HCT116 (cell line): ENCODE measurements at regions not wholly inside any gene's neighbourhood (a gene's known extent, or its start where the extent isn't known, plus 50 kb on each side); places are given as distances from the start of the nearest gene placed in this dataset.

Source experiments
- TF ChIP-seq, protein P1 (sequence below): IDR thresholded peaks from 2 replicates; pipeline ENCODE4 v1.6.1; 2012; ENCODE audit warnings: low read depth
- TF ChIP-seq, protein P2 (sequence below), 3 experiments: fragments of 200-600 bp in 1 of 3; sonication (generic) in 1 of 3; IDR thresholded peaks in 2 of 3; conservative IDR thresholded peaks in 1 of 3; 2 replicates each; pipeline ENCODE4 v1.5.1; 2012 to 2017; ENCODE audit warnings: low read depth in 2 of 3, low read length in 2 of 3, antibody characterized with exemption in 1 of 3, borderline replicate concordance in 1 of 3, control low read depth in 1 of 3, mild to moderate bottlenecking in 1 of 3, mixed read lengths in 1 of 3, mixed run types in 1 of 3, moderate library complexity in 1 of 3; ENCODE audit not compliant: insufficient read depth in 1 of 3

DNA sequence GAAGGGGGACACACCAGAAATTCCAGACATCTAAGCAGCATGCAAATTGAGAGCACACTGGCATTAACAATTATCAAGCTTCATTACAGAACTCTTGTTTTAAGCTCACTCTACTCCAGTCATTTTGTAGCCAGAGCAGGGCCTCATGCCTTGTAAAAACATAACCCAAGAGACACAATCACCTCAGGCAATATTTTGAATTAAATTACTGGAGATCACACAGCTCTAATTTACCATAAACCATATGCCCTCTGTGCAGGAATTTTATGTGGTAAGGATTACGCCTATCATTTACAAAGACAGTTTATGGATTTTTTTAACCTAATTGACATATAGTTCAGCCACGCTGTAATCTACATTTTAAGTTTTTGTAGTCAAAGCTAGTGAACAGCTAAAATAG lies 414.1 kb upstream of the DDI1 start:
- TF ChIP-seq, protein P1, sequence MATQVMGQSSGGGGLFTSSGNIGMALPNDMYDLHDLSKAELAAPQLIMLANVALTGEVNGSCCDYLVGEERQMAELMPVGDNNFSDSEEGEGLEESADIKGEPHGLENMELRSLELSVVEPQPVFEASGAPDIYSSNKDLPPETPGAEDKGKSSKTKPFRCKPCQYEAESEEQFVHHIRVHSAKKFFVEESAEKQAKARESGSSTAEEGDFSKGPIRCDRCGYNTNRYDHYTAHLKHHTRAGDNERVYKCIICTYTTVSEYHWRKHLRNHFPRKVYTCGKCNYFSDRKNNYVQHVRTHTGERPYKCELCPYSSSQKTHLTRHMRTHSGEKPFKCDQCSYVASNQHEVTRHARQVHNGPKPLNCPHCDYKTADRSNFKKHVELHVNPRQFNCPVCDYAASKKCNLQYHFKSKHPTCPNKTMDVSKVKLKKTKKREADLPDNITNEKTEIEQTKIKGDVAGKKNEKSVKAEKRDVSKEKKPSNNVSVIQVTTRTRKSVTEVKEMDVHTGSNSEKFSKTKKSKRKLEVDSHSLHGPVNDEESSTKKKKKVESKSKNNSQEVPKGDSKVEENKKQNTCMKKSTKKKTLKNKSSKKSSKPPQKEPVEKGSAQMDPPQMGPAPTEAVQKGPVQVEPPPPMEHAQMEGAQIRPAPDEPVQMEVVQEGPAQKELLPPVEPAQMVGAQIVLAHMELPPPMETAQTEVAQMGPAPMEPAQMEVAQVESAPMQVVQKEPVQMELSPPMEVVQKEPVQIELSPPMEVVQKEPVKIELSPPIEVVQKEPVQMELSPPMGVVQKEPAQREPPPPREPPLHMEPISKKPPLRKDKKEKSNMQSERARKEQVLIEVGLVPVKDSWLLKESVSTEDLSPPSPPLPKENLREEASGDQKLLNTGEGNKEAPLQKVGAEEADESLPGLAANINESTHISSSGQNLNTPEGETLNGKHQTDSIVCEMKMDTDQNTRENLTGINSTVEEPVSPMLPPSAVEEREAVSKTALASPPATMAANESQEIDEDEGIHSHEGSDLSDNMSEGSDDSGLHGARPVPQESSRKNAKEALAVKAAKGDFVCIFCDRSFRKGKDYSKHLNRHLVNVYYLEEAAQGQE = no peak
- TF ChIP-seq, protein P2, sequence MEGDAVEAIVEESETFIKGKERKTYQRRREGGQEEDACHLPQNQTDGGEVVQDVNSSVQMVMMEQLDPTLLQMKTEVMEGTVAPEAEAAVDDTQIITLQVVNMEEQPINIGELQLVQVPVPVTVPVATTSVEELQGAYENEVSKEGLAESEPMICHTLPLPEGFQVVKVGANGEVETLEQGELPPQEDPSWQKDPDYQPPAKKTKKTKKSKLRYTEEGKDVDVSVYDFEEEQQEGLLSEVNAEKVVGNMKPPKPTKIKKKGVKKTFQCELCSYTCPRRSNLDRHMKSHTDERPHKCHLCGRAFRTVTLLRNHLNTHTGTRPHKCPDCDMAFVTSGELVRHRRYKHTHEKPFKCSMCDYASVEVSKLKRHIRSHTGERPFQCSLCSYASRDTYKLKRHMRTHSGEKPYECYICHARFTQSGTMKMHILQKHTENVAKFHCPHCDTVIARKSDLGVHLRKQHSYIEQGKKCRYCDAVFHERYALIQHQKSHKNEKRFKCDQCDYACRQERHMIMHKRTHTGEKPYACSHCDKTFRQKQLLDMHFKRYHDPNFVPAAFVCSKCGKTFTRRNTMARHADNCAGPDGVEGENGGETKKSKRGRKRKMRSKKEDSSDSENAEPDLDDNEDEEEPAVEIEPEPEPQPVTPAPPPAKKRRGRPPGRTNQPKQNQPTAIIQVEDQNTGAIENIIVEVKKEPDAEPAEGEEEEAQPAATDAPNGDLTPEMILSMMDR (IDR thresholded peaks at IDR 0.05 in 2 of 3, conservative IDR thresholded peaks at IDR 0.05 in 1 of 3; ENCODE audit: borderline replicate concordance in 1 of 3, insufficient read depth in 1 of 3, low read depth in 2 of 3, low read length in 2 of 3) = no peak
